ENCODE measurements at regions not wholly inside any gene's neighbourhood (a gene's known extent, or its start where the extent isn't known, plus 50 kb on each side); places are given as distances from the start of the nearest gene placed in this dataset.

- DNase-seq: no peak
Measured at GRCh38 chr12:77189901-77190416, 124.6 kb upstream of the E2F7 start.

DNA sequence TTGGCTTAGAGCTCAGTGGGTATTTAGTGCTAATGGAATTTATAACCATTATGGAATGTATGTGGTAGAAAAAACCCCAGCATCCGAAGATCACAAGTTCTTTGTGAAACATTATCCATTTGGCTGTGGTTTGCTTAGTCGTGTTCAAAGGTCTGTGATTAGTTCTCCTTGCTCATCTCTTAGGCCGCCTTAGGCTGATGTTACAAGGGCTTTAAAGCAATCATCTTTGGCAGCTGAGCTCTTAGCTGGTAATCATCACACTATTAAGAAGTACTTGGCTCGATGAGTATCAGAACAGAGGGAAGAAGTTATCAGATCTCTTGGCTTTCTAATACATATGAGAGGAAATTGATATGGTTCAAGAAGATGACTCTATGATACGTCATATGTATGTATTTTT lies 124.1 kb upstream of the E2F7 start:
- no peak for DNase-seq

GRCh38 chr12:77179515-77179914 lies 114.1 kb upstream of the E2F7 start:
- DNase-seq: no peak

DNA sequence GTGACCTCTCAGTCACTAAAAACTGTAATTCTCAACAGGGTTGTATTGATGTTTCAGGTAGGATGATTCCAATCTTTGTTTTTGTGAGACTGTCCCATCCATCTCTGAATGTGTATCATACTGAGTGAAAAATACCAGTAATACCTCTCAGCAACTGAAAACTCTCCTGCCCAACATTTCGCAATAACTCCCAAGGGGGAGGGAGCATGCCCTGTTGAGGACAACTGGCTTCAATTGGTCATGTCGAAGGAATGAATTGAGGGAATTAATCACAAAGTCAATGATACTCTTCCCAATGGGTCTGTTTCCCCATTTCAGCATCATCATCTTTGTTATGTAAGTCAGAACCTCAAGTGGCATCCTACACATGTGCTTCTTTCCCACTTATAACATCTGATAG lies 102.4 kb upstream of the E2F7 start:
- no peak for DNase-seq

- DNase-seq: no peak
Measured at GRCh38 chr12:77166696-77167095, 101.3 kb upstream of the E2F7 start.

- DNase-seq: no peak
Measured at GRCh38 chr12:77163074-77164038, 98.0 kb upstream of the E2F7 start.

DNA sequence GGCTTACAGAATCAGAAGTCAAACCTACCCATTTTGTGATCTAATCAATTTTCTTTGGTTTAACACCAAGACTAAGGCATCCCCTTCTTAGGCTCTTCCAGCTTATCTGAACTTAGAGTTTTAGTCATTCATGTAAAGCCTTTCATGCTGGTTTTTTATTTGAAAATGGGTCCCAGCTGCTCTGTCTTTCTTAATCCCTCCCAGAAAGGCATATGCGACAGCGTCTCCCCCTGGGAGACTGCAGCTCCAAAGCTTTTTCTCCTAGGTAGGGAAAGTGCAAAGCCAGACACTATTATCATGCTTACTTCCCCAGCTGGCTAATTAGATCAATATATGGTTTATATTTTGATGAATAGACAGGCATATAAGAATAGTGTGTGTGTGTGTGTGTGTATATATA lies 96.6 kb upstream of the E2F7 start:
- no peak for DNase-seq

- no peak for DNase-seq
Measured at GRCh38 chr12:77160931-77161330, 95.6 kb upstream of the E2F7 start.

DNA sequence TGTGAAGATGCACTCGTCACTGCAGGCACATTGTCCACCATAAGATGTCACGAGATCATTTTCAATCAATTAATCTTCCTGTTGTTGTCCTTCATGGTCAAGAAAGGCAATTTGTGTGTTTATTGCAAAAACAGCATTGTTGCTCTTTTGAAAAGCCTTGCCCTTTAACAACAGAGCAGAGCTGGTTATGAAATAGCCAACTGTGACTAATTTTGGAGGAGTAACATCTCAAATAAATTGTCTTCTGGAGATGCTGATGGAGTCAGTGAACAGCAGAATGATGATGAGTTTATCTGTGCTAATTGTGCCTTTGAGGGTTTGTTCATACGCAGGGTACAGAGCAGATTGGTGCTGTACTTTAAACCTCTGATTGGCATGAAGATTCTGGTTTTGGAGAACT lies 88.3 kb upstream of the E2F7 start:
- DNase-seq: no peak

DNA sequence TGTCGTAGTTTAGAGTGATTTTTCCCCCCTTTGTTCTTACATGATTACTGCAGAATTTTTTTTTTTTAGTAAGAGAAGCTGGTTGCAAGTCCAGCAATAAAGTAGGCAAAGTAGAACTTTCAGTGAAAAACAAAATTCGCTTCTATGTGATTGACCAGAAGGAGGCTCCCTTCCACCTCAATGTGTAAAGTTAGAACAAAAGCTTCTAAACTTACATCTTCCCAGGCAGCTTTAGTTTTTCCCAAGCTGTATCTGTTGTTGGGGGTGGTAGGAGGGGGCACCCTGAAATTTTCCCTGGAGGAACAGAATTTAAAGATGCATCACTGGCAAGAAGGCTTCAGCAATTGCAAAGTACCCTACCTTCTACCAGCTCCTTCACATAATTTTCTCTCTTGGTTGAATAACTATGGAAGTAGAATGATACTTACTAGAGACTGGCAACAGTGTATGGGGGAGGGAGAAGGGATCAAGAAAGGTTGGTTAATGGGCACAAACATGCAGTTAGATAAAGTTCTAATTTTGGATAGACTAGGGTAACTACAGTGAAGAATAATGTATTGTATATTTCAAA lies 87.3 kb upstream of the E2F7 start:
- DNase-seq: no peak

- DNase-seq: no peak
Measured at GRCh38 chr12:77151030-77151429, 85.7 kb upstream of the E2F7 start.

DNA sequence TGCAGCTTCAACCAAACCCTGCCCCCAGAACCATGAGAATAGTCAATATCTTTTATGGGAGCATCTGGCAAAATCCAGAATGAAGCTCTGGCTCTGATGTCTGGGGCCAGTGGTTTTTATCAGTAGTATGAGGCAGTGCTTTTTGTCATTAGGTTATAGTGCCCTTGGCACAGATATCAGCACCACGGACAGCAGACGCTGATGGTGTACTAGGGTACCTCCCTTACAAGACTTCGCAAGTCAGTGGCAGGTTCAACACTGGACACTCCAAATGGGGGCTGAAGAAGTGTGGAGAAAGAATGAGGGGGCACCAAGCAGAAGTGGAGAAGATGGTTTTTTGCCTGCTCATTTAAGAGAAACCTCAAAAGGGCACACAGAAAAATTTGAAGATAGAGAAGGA lies 68.2 kb upstream of the E2F7 start:
- no peak for DNase-seq

DNA sequence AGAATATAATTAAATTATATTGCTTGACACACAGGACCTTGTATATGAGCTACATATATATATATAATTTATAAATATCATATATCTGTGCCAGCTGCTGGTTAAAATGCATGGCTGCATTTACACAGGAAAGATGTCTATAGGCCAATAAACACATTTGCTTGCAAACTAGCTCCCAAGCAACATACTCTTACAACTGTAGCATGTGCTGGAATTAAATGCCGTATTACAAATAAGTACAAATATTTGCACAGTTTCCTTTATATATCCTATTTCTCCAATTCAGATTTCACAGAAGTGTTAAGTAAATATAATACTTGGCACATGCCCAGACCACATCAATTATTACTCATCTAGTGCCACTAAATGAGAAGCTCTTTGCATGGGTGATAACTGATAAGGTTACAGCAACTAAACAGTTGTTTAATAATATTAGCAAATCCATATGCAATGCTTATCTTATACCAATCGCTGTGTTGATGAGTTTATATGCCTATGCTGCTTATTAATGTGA lies 66.7 kb upstream of the E2F7 start:
- DNase-seq: peak; percentile 39

GRCh38 chr12:77130193-77130592 lies 64.8 kb upstream of the E2F7 start:
- no peak for DNase-seq

GRCh38 chr12:77124767-77125166 lies 59.4 kb upstream of the E2F7 start:
- DNase-seq: no peak

DNA sequence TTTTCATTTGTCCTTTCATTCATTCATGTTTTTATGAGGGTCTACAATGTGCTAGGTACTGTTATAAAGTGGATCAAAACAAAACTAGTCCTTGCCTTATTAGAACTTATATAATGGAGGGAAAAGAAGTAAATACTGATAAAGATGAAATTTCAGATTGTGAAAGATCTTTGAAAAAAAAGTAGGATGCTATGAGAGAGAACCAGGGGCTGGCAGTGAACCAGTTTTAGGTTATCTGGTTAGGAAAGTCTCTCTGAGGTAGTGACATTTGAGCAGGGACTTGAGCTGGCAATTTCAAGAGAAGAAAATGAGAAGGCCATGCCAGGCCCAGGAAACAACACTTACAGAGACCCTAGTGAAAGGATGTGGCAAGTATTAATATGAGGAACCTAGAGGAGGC lies 57.3 kb upstream of the E2F7 start:
- no peak for DNase-seq

DNA sequence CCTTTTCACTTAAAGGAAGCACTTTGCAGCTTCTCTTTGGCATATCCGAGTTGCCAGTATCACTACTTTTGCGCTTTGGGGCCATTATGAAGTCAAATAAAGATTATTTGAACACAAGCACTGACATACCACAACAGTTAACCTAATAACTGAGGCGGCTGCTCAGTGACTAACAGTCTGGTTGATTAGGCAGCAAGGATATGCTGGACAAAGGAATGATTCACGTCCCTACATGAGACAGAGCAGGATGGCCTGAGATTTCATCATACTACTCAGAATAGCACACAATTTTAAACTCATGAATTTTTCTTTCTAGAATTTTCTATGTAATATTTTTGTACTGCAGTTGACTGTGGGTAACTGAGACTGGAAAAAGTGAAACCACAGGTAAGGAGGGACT lies 56.9 kb upstream of the E2F7 start:
- DNase-seq: no peak

GRCh38 chr12:77120156-77121085 lies 55.1 kb upstream of the E2F7 start:
- no peak for DNase-seq

GRCh38 chr12:77118696-77119095 lies 53.3 kb upstream of the E2F7 start:
- DNase-seq: no peak

DNA sequence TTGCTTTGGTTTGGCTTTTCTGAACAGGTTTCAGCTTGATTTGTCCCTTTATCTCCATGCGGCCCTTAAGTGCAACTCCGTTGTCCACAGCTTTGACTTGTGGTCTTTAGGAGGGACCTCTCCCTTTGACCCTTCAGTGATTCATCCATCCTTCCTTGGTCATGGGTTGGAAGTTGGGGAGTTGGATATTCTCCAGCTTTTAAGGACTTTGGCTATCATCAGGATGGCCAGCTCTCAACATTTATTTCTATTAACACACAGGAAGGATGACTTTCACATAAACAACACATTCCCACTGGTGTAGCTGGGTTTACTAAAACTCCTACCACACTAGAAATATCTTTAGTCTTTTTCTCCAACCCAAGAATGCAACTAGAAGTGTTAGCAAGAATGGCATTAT lies 50.9 kb upstream of the E2F7 start:
- no peak for DNase-seq

DNA sequence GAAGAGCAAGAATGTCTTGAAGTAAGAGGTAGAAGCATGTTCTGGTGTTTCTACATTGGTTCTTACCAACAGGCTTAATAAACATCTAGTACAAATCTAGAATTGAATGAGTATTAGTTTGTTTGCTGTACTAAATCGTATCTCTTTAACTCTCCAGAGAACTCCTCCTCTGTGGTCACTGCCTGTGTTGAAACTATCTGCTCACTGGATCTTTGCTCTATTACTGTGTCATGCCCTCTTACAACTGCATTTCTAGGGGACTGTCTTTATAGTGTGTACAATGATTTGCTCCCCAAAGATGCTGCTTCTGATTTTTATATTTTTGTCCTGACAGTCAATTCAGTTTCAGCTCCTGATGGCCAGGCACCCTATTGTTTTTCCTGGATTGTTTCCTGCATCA lies 50.1 kb upstream of the E2F7 start:
- DNase-seq: no peak

Measured in NCI-H2029 (cell line).